Gastroesophageal sphincter (tissue), 3 donors: ENCODE measurements at regions not wholly inside any gene's neighbourhood (a gene's known extent, or its start where the extent isn't known, plus 50 kb on each side); places are given as distances from the start of the nearest gene placed in this dataset.

Experiments
- EP300 ChIP-seq: sonication (generic); formaldehyde crosslinking; IDR thresholded peaks from one replicate; pipeline ENCODE4 v1.6.1; 2017; ENCODE audit warnings: antibody characterized with exemption, mild to moderate bottlenecking
- POLR2A ChIP-seq, 2 donors: fragments of 450-650 bp; IDR thresholded peaks; one replicate each; pipeline ENCODE4 v1.6.1; 2017; ENCODE audit warnings: antibody characterized with exemption in 2 of 2, mild to moderate bottlenecking in 2 of 2, moderate library complexity in 1 of 2
- TF ChIP-seq, protein P1 (sequence below), 4 experiments: fragments of 200-600 bp in 2 of 4; fragments of 450-650 bp in 2 of 4; sonication (generic) in 1 of 4; IDR thresholded peaks; one replicate each; pipeline ENCODE4 v1.5.1; 2017 to 2019; ENCODE audit warnings: antibody characterized with exemption in 4 of 4, mild to moderate bottlenecking in 2 of 4, moderate library complexity in 2 of 4

DNA sequence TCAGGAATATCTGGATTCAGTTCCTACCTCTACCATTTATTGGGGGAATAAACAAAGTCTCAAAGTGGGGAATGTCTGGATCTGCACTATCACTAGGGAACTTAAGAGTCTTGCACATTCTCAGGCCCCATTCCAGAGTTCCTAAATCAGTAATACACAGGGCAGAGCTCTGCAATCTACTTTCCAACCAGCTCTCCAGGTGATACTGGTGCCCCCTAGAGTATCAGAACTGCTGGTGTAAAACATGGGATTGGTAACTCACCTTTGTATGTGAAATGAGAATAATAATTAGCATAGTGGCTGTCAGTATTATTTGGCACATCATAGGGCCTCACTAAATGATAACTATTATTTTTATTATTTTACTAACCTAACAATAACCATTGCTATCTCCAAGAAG lies 278.8 kb upstream of the IMPG1 start:
- TF ChIP-seq, protein P1, sequence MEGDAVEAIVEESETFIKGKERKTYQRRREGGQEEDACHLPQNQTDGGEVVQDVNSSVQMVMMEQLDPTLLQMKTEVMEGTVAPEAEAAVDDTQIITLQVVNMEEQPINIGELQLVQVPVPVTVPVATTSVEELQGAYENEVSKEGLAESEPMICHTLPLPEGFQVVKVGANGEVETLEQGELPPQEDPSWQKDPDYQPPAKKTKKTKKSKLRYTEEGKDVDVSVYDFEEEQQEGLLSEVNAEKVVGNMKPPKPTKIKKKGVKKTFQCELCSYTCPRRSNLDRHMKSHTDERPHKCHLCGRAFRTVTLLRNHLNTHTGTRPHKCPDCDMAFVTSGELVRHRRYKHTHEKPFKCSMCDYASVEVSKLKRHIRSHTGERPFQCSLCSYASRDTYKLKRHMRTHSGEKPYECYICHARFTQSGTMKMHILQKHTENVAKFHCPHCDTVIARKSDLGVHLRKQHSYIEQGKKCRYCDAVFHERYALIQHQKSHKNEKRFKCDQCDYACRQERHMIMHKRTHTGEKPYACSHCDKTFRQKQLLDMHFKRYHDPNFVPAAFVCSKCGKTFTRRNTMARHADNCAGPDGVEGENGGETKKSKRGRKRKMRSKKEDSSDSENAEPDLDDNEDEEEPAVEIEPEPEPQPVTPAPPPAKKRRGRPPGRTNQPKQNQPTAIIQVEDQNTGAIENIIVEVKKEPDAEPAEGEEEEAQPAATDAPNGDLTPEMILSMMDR (IDR thresholded peaks at IDR 0.05): no peak
- TF ChIP-seq POLR2A (IDR thresholded peaks at IDR 0.05) (no peak), EP300 (no peak)
